ENCODE measurements at regions not wholly inside any gene's neighbourhood (a gene's known extent, or its start where the extent isn't known, plus 50 kb on each side); places are given as distances from the start of the nearest gene placed in this dataset.

GRCh38 chr18:28541276-28541930, 364.5 kb upstream of the CDH2 start:
- Histone ChIP-seq H3K27ac (replicated peaks) (peak overlapping the region; percentile 48), H3K27me3 (ENCODE audit: low read depth) (no peaks in the 10 kb centered on the region), H3K4me3 (no peak overlapping the region), H3K4me1 (peaks cover 3% of the 10 kb centered on the region), H3K9me3 (replicated peaks) (no peaks in the 10 kb centered on the region), H3K36me3 (no peaks in the 10 kb centered on the region)
- DNase-seq = peak; percentile 14
- TF ChIP-seq CTCF (IDR thresholded peaks at IDR 0.05; ENCODE audit: borderline replicate concordance) = no peak
- intact Hi-C loops (cut with micrococcal nuclease) = no loop called here

GRCh38 chr18:28529644-28530043, 352.7 kb upstream of the CDH2 start:
- no peak for DNase-seq
- Histone ChIP-seq H3K4me1 (no peaks in the 10 kb centered on the region), H3K9me3 (replicated peaks) (no peaks in the 10 kb centered on the region), H3K27me3 (ENCODE audit: low read depth) (no peaks in the 10 kb centered on the region), H3K4me3 (no peak overlapping the region), H3K36me3 (no peaks in the 10 kb centered on the region), H3K27ac (replicated peaks) (no peak overlapping the region)
- TF ChIP-seq CTCF (IDR thresholded peaks at IDR 0.05; ENCODE audit: borderline replicate concordance) = no peak
- intact Hi-C loops (cut with micrococcal nuclease) = no loop called here

- intact Hi-C loops (cut with micrococcal nuclease) = no loop called here
Measured at GRCh38 chr18:28526196-28526595, 349.3 kb upstream of the CDH2 start.

GRCh38 chr18:28523758-28524475, 347.0 kb upstream of the CDH2 start:
- no peak overlapping the region for H3K4me3 ChIP-seq
- peaks cover 6% of the 10 kb centered on the region for H3K9me3 ChIP-seq (replicated peaks)
- TF ChIP-seq CTCF (IDR thresholded peaks at IDR 0.05; ENCODE audit: borderline replicate concordance) = no peak
- intact Hi-C loops (cut with micrococcal nuclease) = no loop called here
- H3K36me3 ChIP-seq = no peaks in the 10 kb centered on the region
- no peak overlapping the region for H3K27ac ChIP-seq (replicated peaks)
- H3K27me3 ChIP-seq (ENCODE audit: low read depth) = no peaks in the 10 kb centered on the region
- no peaks in the 10 kb centered on the region for H3K4me1 ChIP-seq
- DNase-seq = no peak

More at GRCh38 chr18:28526196-28526595, 349.3 kb upstream of the CDH2 start:
- Histone ChIP-seq H3K9me3 (replicated peaks) (no peaks in the 10 kb centered on the region), H3K4me3 (no peak overlapping the region), H3K27me3 (ENCODE audit: low read depth) (no peaks in the 10 kb centered on the region), H3K4me1 (no peaks in the 10 kb centered on the region), H3K27ac (replicated peaks) (no peak overlapping the region), H3K36me3 (no peaks in the 10 kb centered on the region)
- no peak for TF ChIP-seq CTCF (IDR thresholded peaks at IDR 0.05; ENCODE audit: borderline replicate concordance)
- no peak for DNase-seq

- intact Hi-C loops (cut with micrococcal nuclease) = no loop called here
- no peaks in the 10 kb centered on the region for H3K27me3 ChIP-seq (ENCODE audit: low read depth)
- no peak for DNase-seq
- no peak for TF ChIP-seq CTCF (IDR thresholded peaks at IDR 0.05; ENCODE audit: borderline replicate concordance)
- no peak overlapping the region for H3K4me3 ChIP-seq
- H3K4me1 ChIP-seq = no peaks in the 10 kb centered on the region
- H3K9me3 ChIP-seq (replicated peaks) = peaks cover 6% of the 10 kb centered on the region
- no peaks in the 10 kb centered on the region for H3K36me3 ChIP-seq
- H3K27ac ChIP-seq (replicated peaks) = no peak overlapping the region
Measured at GRCh38 chr18:28522236-28522635, 345.3 kb upstream of the CDH2 start.
